BLaER1 treated with 17β-estradiol and CSF1 and Interleukin-3, amounts not matched to agents 10 nM and 100 nM (cell line): ENCODE measurements at regions not wholly inside any gene's neighbourhood (a gene's known extent, or its start where the extent isn't known, plus 50 kb on each side); places are given as distances from the start of the nearest gene placed in this dataset.
A peak's percentile ranks its signal among the peaks of the same experiment; 100 is the strongest.

ENCODE experiments used
- H3K27ac ChIP-seq, 11 experiments: shearing (Covaris generic); formaldehyde crosslinking; 2 replicates each; pipeline ENCODE4 v1.8.1; 2022
- H3K27me3 ChIP-seq, 11 experiments: shearing (Covaris generic); formaldehyde crosslinking; 2 replicates each; pipeline ENCODE4 v1.8.1; 2022
- H3K36me3 ChIP-seq, 11 experiments: shearing (Covaris generic); formaldehyde crosslinking; 2 replicates each; pipeline ENCODE4 v1.8.1; 2022
- H3K4me1 ChIP-seq, 10 experiments: shearing (Covaris generic); formaldehyde crosslinking; 2 replicates each; pipeline ENCODE4 v1.8.1; 2022
- H3K4me2 ChIP-seq, 11 experiments: shearing (Covaris generic); formaldehyde crosslinking; 2 replicates each; pipeline ENCODE4 v1.8.1; 2022
- H3K4me3 ChIP-seq, 10 experiments: shearing (Covaris generic); formaldehyde crosslinking; 2 replicates each; pipeline ENCODE4 v1.8.1; 2022
- H3K9ac ChIP-seq, 11 experiments: shearing (Covaris generic); formaldehyde crosslinking; 2 replicates each; pipeline ENCODE4 v1.8.1; 2022
- H3K9me3 ChIP-seq, 11 experiments: shearing (Covaris generic); formaldehyde crosslinking; replicated peaks in 1 of 11; 2 replicates each; pipeline ENCODE4 v1.8.1; 2022
- H4K20me1 ChIP-seq, 11 experiments: shearing (Covaris generic); formaldehyde crosslinking; 2 replicates each; pipeline ENCODE4 v1.8.1; 2022
- Cebpa-rat ChIP-seq, 11 experiments: shearing (Covaris generic); IDR thresholded peaks; 2 replicates each; pipeline ENCODE4 v1.8.1; 2022

- Histone ChIP-seq H3K27ac (no peak overlapping the region), H3K27me3 (no peaks in the 10 kb centered on the region), H3K4me3 (no peak overlapping the region), H3K4me1 (no peaks in the 10 kb centered on the region), H3K4me2 (no peak overlapping the region), H3K9ac (no peak overlapping the region), H4K20me1 (no peaks in the 10 kb centered on the region), H3K9me3 (no peaks in the 10 kb centered on the region), H3K36me3 (no peaks in the 10 kb centered on the region)
- TF ChIP-seq Cebpa-rat (IDR thresholded peaks at IDR 0.05): no peak
Observed at GRCh38 chr14:56720703-56721460, 89.4 kb downstream of the OTX2 start.

GRCh38 chr14:56718312-56718711 is 92.0 kb downstream of the OTX2 start:
- H3K4me2 ChIP-seq: no peak overlapping the region
- H4K20me1 ChIP-seq: no peaks in the 10 kb centered on the region
- H3K27ac ChIP-seq: no peak overlapping the region
- no peaks in the 10 kb centered on the region for H3K36me3 ChIP-seq
- no peaks in the 10 kb centered on the region for H3K4me1 ChIP-seq
- no peaks in the 10 kb centered on the region for H3K9me3 ChIP-seq
- H3K27me3 ChIP-seq: no peaks in the 10 kb centered on the region
- H3K4me3 ChIP-seq: no peak overlapping the region
- no peak overlapping the region for H3K9ac ChIP-seq
- TF ChIP-seq Cebpa-rat (IDR thresholded peaks at IDR 0.05): no peak

GRCh38 chr14:56716705-56717104 is 93.6 kb downstream of the OTX2 start:
- no peak for TF ChIP-seq Cebpa-rat (IDR thresholded peaks at IDR 0.05)
- no peaks in the 10 kb centered on the region for H3K27me3 ChIP-seq
- H3K4me1 ChIP-seq: no peaks in the 10 kb centered on the region
- no peak overlapping the region for H3K27ac ChIP-seq
- H3K4me2 ChIP-seq: no peak overlapping the region
- no peaks in the 10 kb centered on the region for H3K9me3 ChIP-seq
- no peaks in the 10 kb centered on the region for H3K36me3 ChIP-seq
- no peaks in the 10 kb centered on the region for H4K20me1 ChIP-seq
- no peak overlapping the region for H3K9ac ChIP-seq
- no peak overlapping the region for H3K4me3 ChIP-seq

GRCh38 chr14:56715938-56716337 is 94.3 kb downstream of the OTX2 start:
- no peak for TF ChIP-seq Cebpa-rat (IDR thresholded peaks at IDR 0.05)
- no peaks in the 10 kb centered on the region for H3K36me3 ChIP-seq
- no peak overlapping the region for H3K9ac ChIP-seq
- no peaks in the 10 kb centered on the region for H3K27me3 ChIP-seq
- no peak overlapping the region for H3K4me3 ChIP-seq
- H4K20me1 ChIP-seq: no peaks in the 10 kb centered on the region
- H3K4me2 ChIP-seq: no peak overlapping the region
- no peaks in the 10 kb centered on the region for H3K4me1 ChIP-seq
- H3K27ac ChIP-seq: no peak overlapping the region
- no peaks in the 10 kb centered on the region for H3K9me3 ChIP-seq

- H3K4me3 ChIP-seq: no peak overlapping the region
- no peaks in the 10 kb centered on the region for H3K27me3 ChIP-seq
- no peak overlapping the region for H3K9ac ChIP-seq
- H3K36me3 ChIP-seq: no peaks in the 10 kb centered on the region
- no peaks in the 10 kb centered on the region for H3K9me3 ChIP-seq
- no peak overlapping the region for H3K4me2 ChIP-seq
- H3K4me1 ChIP-seq: peaks cover 0 to 13% (median 8%) of the 10 kb centered on the region in 10 experiments; a peak in 12 of 20 replicates
- no peaks in the 10 kb centered on the region for H4K20me1 ChIP-seq
- TF ChIP-seq Cebpa-rat (IDR thresholded peaks at IDR 0.05): no peak
- no peak overlapping the region for H3K27ac ChIP-seq
Observed at GRCh38 chr14:56709201-56709600, 101.1 kb downstream of the OTX2 start.

GRCh38 chr14:56708704-56709103 is 101.6 kb downstream of the OTX2 start:
- Histone ChIP-seq H3K27ac (no peak overlapping the region), H3K27me3 (no peaks in the 10 kb centered on the region), H3K4me1 (peaks cover 0 to 13% (median 8%) of the 10 kb centered on the region in 10 experiments; a peak in 12 of 20 replicates), H3K4me3 (no peak overlapping the region), H3K4me2 (peak overlapping the region in 1 of 11 experiments; percentile 42; a peak in 1 of 22 replicates), H3K9ac (no peak overlapping the region), H3K36me3 (no peaks in the 10 kb centered on the region), H4K20me1 (no peaks in the 10 kb centered on the region), H3K9me3 (no peaks in the 10 kb centered on the region)
- TF ChIP-seq Cebpa-rat (IDR thresholded peaks at IDR 0.05): no peak

GRCh38 chr14:56703947-56704346 is 106.3 kb downstream of the OTX2 start:
- H4K20me1 ChIP-seq: no peaks in the 10 kb centered on the region
- no peak overlapping the region for H3K4me3 ChIP-seq
- no peak overlapping the region for H3K9ac ChIP-seq
- peaks cover 0 to 13% (median 8%) of the 10 kb centered on the region in 10 experiments; a peak in 12 of 20 replicates for H3K4me1 ChIP-seq
- H3K9me3 ChIP-seq: no peaks in the 10 kb centered on the region; a peak in 1 of 22 replicates
- H3K27ac ChIP-seq: no peak overlapping the region
- no peak overlapping the region for H3K4me2 ChIP-seq
- no peaks in the 10 kb centered on the region for H3K27me3 ChIP-seq
- H3K36me3 ChIP-seq: no peaks in the 10 kb centered on the region
- no peak for TF ChIP-seq Cebpa-rat (IDR thresholded peaks at IDR 0.05)

- no peak overlapping the region for H3K4me2 ChIP-seq
- H4K20me1 ChIP-seq: no peaks in the 10 kb centered on the region
- H3K9me3 ChIP-seq: no peaks in the 10 kb centered on the region; a peak in 1 of 22 replicates
- peaks cover 0 to under 1% (median 0%) of the 10 kb centered on the region in 10 experiments; a peak in 1 of 20 replicates for H3K4me1 ChIP-seq
- TF ChIP-seq Cebpa-rat (IDR thresholded peaks at IDR 0.05): no peak
- H3K9ac ChIP-seq: no peak overlapping the region
- H3K4me3 ChIP-seq: no peak overlapping the region
- no peaks in the 10 kb centered on the region for H3K36me3 ChIP-seq
- H3K27me3 ChIP-seq: no peaks in the 10 kb centered on the region
- no peak overlapping the region for H3K27ac ChIP-seq
Observed at GRCh38 chr14:56702515-56702914, 107.8 kb downstream of the OTX2 start.
